ENCODE measurements at regions not wholly inside any gene's neighbourhood (a gene's known extent, or its start where the extent isn't known, plus 50 kb on each side); places are given as distances from the start of the nearest gene placed in this dataset.

GRCh38 chr20:22717466-22717865, 133.1 kb upstream of the FOXA2 start:
- peak overlapping the region; percentile 44 for H3K27ac ChIP-seq
- H3K36me3 ChIP-seq (replicated peaks): no peaks in the 10 kb centered on the region
- in situ Hi-C loops (cut with HindIII; ENCODE audit: low pct_ligation_motif_present, low sequenced_read_pairs): loop anchor here (25.0 kb wide), 1 partner anchor 245 kb away; no protein-coding TSS in a partner anchor
- no peak overlapping the region for H3K4me3 ChIP-seq (ENCODE audit: low read depth, low read length)
- TF ChIP-seq, protein P1, sequence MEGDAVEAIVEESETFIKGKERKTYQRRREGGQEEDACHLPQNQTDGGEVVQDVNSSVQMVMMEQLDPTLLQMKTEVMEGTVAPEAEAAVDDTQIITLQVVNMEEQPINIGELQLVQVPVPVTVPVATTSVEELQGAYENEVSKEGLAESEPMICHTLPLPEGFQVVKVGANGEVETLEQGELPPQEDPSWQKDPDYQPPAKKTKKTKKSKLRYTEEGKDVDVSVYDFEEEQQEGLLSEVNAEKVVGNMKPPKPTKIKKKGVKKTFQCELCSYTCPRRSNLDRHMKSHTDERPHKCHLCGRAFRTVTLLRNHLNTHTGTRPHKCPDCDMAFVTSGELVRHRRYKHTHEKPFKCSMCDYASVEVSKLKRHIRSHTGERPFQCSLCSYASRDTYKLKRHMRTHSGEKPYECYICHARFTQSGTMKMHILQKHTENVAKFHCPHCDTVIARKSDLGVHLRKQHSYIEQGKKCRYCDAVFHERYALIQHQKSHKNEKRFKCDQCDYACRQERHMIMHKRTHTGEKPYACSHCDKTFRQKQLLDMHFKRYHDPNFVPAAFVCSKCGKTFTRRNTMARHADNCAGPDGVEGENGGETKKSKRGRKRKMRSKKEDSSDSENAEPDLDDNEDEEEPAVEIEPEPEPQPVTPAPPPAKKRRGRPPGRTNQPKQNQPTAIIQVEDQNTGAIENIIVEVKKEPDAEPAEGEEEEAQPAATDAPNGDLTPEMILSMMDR (IDR thresholded peaks at IDR 0.05; ENCODE audit: low read depth, low read length, missing control alignments): no peak
- no peaks in the 10 kb centered on the region for H3K27me3 ChIP-seq (replicated peaks)
- DNase-seq: peak; percentile 75

DNA sequence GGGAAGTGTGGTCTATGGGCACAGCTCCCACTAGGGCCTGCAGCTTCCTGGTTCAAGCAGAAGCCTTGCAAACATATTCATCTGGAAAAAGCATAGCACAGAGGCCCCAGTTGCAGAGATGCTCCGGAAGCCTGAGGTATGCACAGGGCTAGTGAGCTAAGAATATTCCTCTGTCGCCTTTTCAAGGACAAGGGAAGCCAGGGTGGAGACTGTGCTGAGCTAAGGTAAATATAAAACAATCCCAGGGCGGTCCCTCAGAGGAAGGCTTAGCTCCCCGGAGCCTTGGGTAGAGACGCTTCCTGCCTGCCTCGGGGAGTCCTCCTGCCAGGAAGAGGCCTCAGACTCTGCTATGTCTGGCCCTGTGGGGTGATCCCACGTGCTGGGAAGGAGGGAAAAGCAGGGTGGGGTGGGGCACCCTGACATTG, 134.8 kb upstream of the FOXA2 start:
- DNase-seq: no peak
- in situ Hi-C loops (cut with HindIII; ENCODE audit: low pct_ligation_motif_present, low sequenced_read_pairs): loop anchor here (25.0 kb wide), 1 partner anchor 243 kb away; no protein-coding TSS in a partner anchor
- Histone ChIP-seq H3K36me3 (replicated peaks) (no peaks in the 10 kb centered on the region), H3K4me3 (ENCODE audit: low read depth, low read length) (no peak overlapping the region), H3K27me3 (replicated peaks) (no peaks in the 10 kb centered on the region), H3K27ac (no peak overlapping the region)
- TF ChIP-seq, protein P1 (IDR thresholded peaks at IDR 0.05; ENCODE audit: low read depth, low read length, missing control alignments): no peak

DNA sequence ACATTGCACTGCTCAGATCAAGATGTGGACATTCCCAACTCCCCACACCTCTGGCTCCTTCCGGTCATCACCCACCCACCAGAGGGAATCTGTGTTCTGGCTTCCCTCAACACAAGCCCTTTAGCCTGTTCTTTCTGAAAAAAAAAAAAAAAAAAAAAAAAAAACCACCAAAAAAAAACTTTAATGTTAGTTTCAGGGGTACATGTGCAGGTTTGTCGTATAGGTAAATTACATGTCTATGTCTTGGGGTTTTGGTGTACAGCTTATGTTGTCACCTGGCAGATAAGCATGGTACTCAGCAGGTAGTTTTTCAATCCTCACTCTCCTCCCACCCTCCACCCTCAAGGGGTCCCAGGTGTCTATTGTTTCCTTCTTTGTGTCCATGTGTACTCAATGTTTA, 135.8 kb upstream of the FOXA2 start:
- TF ChIP-seq, protein P1 (IDR thresholded peaks at IDR 0.05; ENCODE audit: low read depth, low read length, missing control alignments): no peak
- Histone ChIP-seq H3K4me3 (ENCODE audit: low read depth, low read length) (no peak overlapping the region), H3K27ac (no peak overlapping the region), H3K36me3 (replicated peaks) (no peaks in the 10 kb centered on the region), H3K27me3 (replicated peaks) (no peaks in the 10 kb centered on the region)
- in situ Hi-C loops (cut with HindIII; ENCODE audit: low pct_ligation_motif_present, low sequenced_read_pairs): loop anchor here (25.0 kb wide), 1 partner anchor 242 kb away; no protein-coding TSS in a partner anchor
- no peak for DNase-seq

DNA sequence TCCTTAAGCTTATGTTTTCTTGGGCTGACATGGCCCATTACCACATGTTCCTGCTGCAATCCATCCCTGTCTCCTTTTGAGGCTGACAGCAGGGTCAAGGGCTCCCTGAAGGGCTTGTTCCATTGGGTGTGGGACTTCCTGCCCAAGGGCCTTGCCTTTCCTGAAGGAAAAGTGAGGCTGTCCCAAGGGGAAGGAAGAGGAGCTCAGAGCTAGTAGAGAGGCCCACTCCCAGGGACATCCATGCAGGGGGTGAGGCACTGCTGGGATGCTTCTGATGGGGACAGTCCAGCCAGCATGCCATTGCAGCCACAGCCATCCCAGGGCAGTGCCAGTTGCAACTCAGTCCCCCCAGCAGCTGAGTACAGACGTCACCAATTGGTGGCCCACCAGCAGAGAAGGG, 138.4 kb upstream of the FOXA2 start:
- TF ChIP-seq, protein P1 (IDR thresholded peaks at IDR 0.05; ENCODE audit: low read depth, low read length, missing control alignments): no peak
- DNase-seq: no peak
- H3K27me3 ChIP-seq (replicated peaks): no peaks in the 10 kb centered on the region
- in situ Hi-C loops (cut with HindIII; ENCODE audit: low pct_ligation_motif_present, low sequenced_read_pairs): loop anchor here (25.0 kb wide), 1 partner anchor 239 kb away; no protein-coding TSS in a partner anchor
- no peak overlapping the region for H3K4me3 ChIP-seq (ENCODE audit: low read depth, low read length)
- no peaks in the 10 kb centered on the region for H3K36me3 ChIP-seq (replicated peaks)
- no peak overlapping the region for H3K27ac ChIP-seq

DNA sequence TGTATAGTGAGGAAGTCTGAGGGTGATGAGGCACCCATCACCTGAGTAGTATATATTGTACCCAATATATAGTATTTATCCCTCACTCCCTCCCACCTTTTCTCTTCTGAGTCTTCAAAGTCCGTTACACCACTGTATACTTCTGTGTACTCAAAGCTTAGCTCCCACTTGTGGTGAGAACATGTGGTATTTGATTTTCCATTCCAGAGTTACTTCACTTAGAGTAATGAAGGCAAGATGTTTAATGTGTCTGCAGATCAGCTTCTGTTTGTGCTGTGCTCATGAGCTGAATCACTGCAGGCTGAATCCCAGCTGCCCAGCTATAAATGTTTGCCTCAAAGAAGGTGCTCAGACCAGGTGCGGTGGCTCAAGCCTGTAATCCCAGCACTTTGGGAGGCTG, 139.3 kb upstream of the FOXA2 start:
- Histone ChIP-seq H3K4me3 (ENCODE audit: low read depth, low read length) (no peak overlapping the region), H3K27me3 (replicated peaks) (no peaks in the 10 kb centered on the region), H3K27ac (no peak overlapping the region), H3K36me3 (replicated peaks) (no peaks in the 10 kb centered on the region)
- TF ChIP-seq, protein P1 (IDR thresholded peaks at IDR 0.05; ENCODE audit: low read depth, low read length, missing control alignments): no peak
- no peak for DNase-seq
- in situ Hi-C loops (cut with HindIII; ENCODE audit: low pct_ligation_motif_present, low sequenced_read_pairs): loop anchor here (25.0 kb wide), 1 partner anchor 239 kb away; no protein-coding TSS in a partner anchor

DNA sequence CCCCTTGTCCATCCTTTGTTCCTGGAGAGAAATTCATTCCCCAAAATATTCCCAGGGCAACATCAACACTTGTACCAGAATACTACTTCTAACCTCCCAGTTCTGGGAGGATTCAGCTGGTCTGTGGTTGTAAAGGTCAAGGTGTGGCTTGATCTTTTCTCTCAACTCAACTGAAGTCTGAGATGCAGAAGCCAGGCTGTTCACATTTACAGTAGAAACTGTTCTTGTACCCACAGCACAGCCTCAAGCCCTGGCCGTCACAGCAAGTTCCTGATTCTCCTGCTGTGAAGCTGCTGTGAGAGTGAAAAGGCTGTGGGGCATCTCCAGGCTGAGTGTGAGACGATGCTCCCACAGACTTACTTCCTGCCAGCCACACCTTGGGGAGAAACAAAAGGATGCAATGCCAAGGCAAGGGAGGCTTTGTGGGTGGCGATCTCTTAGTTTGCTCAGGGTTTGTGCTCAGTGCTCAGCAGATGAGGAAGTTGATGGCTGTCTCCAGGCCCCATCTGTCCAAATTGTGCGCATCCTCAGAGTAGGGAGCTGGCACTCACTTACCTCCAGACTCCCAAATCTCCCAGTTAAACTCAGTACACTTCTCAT, 143.9 kb upstream of the FOXA2 start:
- in situ Hi-C loops (cut with HindIII; ENCODE audit: low pct_ligation_motif_present, low sequenced_read_pairs): no loop called here
- Histone ChIP-seq H3K4me3 (ENCODE audit: low read depth, low read length) (no peak overlapping the region), H3K27ac (no peak overlapping the region), H3K36me3 (replicated peaks) (no peaks in the 10 kb centered on the region), H3K27me3 (replicated peaks) (no peaks in the 10 kb centered on the region)
- TF ChIP-seq, protein P1 (IDR thresholded peaks at IDR 0.05; ENCODE audit: low read depth, low read length, missing control alignments): no peak
- DNase-seq: no peak
